GM21717 (cell line): ENCODE measurements at regions not wholly inside any gene's neighbourhood (a gene's known extent, or its start where the extent isn't known, plus 50 kb on each side); places are given as distances from the start of the nearest gene placed in this dataset.
"Not testable (repeated sequence)": the region's sequence is repeated elsewhere in the genome, so short reads cannot be mapped to it uniquely, and the experiment has no call there.

Experiments
- ATAC-seq: cut with Tn5 transposase; IDR thresholded peaks from one replicate; pipeline ENCODE4 v1.9.1; 2021; ENCODE audit warnings: mild to moderate bottlenecking, moderate library complexity; ENCODE audit not compliant: unreplicated experiment

- no peak for ATAC-seq
Measured at GRCh38 chr1:10910681-10911489, 101.6 kb upstream of the TARDBP start.

DNA sequence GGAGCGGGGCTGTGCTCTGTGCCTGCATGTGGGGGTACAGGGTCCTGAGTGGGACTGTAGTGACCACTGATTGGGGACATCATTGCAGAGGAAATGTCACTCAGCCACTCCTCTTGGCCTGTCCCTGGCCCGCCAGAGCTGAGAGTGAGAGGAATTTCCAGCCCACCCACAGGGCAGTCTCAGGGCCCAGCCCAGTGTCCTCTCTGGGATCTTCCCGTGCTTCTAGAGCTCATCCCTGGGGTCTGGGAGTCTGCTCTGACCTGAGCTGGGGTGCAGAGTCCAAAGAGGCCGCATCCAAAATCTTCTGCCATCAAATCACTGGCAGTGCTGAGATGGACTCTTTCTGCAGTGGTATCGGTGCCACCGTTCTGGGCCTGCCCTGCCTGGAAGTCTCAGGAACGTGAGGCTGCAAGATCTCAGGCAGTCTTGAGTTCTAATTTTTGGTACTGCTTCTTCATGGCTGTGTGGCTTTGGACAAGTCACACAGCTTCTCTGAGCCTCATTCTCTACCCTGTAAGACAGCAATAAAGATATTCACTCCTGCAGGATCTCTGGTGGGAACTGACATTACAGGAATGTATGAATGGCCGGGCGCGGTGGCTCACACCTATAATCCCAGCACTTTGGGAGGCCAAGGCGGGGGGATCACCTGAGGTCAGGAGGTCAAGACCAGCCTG lies 100.8 kb upstream of the TARDBP start:
- no peak for ATAC-seq

DNA sequence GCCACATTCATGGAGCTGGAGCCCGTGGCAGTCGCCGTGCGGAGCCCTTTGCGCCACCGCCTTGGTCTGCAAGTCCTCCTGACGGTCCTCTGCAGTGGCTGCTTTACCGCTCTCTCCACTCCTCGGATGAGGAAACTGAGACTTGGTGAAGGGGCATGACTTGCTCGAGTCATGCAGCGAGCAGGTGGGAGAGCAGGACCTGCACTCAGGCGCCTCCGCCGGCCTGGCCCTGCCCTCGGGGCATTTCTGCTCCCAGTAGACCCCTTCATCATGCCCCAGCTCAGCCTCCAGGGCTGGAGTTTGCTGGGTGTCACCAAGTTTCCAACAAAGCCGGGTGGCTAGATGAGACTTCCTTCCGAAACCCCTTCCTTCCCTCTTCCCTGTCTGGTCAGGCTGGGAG lies 100.0 kb upstream of the TARDBP start:
- ATAC-seq = no peak

DNA sequence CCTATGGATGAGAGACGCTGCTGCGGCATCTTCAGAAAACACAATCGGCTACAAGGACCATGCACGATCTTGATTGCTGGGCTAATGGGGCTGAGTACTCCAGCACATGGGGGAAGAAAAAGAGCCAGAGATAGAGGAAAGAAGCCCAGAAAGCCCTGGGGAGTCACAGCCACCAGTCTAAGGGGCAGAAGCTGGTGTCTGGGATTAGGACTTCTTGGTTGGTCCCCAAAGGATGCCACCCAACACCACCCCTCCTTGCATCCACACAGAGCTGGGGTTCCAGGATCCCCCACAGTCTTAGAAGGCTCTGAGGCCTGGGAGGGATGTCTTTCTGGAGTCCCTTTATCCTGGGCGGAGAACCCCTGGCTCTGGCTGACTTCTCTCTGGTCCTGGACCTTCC lies 98.4 kb upstream of the TARDBP start:
- ATAC-seq = no peak

DNA sequence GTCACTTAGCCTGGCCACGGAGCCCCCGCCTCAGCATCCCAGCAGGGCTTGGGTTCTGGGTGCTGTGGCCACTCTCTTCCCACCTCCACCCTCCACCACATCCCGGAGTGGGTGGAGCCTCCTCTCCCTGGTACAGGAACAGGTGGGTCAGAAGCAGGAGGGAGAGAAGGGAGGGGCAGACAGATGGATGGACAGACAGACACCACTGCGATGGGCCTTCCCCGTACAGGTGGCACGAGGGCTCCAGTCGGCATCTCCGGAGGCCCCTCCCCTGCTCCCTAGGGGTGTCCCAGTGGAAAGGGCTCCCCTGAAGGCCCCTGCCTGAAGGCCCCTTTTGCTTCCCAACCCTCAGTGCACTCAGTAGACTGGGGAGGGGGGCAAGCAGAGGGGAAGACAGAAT lies 96.9 kb upstream of the TARDBP start:
- ATAC-seq = no peak

DNA sequence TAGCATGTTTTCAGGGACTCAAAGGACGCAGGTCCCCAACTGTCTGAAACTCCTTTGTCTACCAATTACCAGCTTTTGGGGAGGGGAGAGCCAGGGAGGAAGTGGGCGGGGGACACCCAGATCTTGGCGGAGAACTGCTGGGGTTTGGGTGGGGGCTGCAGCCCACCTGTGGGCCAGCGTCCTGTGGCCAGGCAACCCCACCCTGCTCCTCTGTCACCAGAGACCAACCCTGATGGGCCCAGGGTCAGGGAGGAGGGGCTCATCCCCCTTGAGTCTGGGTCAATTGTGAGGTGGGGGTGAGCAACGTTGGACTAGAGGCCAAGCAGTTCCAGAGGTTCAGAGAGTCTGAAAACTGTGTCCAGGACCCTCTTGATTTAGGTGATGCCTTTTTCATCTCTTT lies 96.1 kb upstream of the TARDBP start:
- no peak for ATAC-seq

DNA sequence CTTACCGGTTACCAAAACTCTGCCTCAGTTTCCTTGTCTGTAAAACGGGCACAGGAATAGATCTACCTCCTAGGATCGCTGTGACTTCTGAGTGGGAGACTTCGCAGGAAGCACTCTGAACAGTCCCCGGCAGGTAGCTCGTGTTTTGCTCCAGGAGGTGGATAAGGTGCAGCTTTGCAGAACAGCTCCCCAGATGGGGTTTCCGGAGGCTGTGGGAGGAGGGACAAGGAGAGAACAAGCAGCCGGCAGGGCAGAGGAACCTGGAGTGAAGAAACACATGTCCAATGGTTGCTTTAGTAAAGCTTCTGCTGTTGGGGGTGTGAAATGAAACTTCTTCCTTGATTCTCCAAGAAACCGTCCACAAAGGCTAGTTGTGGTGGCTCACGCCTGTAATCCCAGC lies 95.5 kb upstream of the TARDBP start:
- ATAC-seq = no peak

DNA sequence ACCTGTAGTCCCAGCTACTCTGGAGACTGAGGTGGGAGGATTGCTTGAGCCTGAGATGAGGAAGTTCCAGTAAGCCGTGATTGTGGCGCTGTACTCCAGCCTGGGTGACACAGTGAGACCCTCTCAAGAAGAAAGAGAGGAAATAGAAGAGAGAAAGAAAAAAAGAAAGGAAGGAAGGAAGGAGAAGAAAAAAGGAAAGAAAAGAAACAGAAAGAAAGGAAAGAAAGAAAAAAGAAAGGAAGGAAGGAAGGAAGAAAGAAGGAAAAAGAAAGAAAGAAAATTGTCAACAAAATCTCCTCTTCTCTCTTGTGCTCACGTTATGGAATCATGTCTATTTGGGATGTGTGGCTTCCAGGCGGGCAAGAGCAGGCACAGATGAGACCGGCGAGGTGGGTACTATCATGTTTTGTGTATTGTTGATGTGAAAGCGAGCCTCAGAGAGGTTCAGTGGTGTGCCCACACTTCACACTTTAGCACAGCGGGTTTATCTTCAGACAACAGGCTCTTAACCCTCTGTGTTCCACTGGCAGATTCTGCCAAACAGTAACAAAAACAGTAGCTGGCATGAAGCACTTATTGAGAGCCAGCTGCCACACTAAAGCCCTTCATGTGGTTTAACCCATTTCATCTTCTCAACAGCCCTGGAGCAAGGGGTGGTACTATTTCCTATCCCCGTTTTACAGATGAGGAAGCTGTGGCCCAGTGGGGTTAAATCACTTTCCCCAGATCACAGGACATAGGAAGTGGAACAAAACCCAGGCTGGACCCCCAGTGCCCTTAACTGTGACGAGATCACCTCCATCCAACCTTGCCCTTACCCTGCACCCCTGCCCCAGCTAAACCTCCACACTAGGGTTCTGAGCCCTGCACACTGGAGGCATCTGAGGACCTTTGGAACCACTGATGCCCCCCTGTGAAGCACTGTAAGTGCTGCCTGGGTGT lies 94.7 kb upstream of the TARDBP start:
- no peak for ATAC-seq

GRCh38 chr1:10918531-10918930 lies 93.9 kb upstream of the TARDBP start:
- no peak for ATAC-seq

DNA sequence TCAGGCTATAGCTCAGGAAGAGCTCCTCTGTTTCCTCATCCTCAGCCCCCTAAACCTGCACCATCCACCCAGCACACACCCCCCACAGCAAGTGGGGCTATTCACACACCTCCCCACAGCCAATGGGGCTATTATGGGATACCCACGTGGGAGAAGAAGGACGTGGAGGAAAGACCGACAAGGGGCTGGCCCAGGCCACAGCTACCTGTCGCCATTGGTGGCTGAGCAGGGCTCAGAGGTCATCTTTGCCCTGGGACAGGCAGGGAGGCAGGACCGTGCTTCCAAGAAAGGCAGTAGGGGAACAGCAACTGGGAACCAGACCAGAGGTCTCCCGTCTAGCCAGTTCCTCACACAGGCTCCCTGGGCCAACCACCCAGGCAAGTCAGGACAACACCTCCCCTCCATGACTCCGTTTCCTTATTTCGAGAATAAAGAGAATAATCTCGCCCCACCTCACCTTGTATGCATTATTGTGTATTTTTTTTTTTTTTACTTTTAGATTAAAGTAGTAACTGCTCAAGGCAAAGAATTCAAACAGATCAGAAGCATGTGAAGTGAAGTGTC lies 92.3 kb upstream of the TARDBP start:
- no peak for ATAC-seq

DNA sequence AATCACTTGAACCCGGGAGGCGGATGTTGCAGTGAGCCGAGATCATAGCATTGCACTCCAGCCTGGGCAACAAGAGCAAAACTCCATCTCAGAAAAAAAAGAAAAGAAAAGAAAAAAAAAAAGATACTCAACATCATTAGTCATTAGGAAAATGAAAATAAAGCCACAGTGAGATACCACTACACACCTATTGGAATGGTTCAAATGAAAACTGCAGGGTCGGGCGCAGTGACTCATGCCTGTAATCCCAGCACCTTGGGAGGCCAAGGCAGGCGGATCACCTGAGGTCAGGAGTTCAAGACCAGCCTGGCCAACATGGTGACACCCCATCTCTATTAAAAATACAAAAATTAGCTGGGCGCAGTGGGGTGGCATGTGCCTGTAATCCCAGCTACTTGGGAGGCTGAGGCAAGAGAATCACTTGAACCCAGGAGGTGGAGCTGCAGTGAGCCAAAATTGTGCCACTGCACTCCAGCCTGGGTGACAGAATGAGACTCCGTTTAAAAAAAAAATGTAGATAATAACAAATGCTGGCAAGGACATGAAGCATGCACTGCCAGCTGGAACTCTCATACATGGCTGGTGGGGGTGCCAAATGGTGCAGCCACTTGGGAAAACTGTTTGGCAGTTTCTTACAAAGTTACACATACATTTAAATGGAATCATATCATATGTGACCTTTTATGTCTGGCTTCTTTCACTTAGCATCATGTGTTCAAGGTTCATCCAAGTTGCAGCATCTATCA lies 90.0 kb upstream of the TARDBP start:
- not testable (repeated sequence) for ATAC-seq

GRCh38 chr1:10924030-10924429 lies 88.4 kb upstream of the TARDBP start:
- ATAC-seq = no peak

- ATAC-seq = no peak
Measured at GRCh38 chr1:10928654-10929053, 83.8 kb upstream of the TARDBP start.

DNA sequence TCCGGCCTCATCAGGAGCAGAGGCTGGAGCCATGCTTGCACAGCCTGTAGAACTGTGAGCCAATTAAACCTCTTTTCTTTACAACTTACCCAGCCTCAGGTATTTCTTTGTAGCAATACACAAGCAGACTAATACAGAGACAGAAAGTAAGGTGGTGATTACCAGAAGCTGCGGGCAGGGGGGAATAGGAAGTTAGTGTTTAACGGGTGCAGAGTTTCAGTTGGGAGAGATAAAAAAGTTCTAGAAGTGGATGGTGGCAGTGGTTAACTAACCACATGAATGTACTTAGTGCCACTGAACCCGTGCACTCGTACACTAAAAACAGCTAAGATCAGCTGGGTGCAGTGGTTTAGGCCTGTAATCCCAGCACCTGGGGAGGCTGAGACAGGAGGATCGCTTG lies 80.4 kb upstream of the TARDBP start:
- ATAC-seq = no peak

- no peak for ATAC-seq
Measured at GRCh38 chr1:10934150-10934818, 78.2 kb upstream of the TARDBP start.

GRCh38 chr1:10935246-10935645 lies 77.2 kb upstream of the TARDBP start:
- no peak for ATAC-seq

DNA sequence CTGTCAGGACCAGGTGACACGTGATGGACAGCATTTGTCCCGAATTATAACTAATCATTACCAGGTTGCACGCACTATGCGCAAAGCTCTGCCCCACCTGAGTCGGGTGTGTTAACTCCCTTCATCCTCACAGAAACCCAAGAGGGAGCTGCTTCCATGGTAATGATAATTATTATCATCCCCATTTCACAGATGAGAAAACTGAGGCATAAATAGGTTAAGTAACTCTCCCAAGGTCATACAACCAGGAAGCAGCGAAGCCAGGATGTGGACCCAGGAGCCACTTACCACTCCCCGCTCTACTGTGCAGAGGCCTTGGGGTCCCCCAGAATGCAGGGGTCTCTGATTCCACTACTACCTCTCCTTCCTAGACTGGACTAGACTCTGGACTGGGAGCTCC lies 76.7 kb upstream of the TARDBP start:
- ATAC-seq = no peak

DNA sequence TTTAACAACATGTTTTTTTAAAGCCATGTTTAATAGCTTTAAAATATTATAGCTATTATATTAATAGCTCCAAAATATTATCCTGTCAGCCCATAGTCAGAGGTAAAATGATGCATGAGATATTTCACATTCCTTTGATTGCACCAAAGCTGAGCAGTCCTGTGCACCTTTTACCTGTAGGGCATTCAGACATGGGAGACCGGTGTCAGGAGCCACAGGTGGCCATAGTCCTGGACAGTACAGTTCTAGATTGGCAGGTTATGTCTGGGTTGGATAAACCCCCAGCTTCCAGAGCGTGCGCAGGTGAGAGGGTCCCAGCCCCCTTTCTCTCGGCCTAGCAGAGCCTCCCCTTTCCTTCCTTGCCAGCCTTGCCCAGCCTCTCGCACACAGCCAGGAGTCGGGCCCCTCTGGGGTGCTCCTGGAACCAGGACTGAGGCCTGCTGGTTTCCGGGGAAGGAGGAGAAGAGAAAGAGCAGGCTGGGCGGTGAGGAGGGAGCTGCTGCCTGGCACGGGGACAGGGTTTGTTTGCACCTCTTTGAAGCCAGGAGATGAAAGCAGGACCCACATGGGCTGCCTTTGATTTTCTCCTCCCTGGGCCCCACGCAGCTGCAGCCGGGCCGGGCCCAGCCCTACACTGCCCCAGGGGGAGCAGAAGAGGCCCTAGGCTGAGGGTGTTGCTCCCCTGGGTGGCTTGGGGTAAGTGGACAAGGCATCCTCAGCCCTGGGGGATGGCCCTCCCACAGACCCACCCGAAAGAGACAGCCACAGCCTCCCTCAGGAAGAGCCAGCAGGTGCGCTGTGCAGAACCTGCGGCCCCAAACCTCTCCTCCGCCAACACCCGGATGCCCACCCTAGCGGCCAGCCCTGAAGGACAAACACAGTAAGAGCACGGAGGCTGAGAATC lies 75.2 kb upstream of the TARDBP start:
- ATAC-seq = no peak
